Endothelial cell of umbilical vein (primary cell): ENCODE measurements at regions not wholly inside any gene's neighbourhood (a gene's known extent, or its start where the extent isn't known, plus 50 kb on each side); places are given as distances from the start of the nearest gene placed in this dataset.

Experiments used
- BruUV-seq: library from RNA; stranded (reverse); fragments of 400-500 nt; replicated peaks from 2 replicates; lab custom pipeline; 2021; lab: Mats Ljungman, UMichigan
- CTCF ChIA-PET: fragments of 300-600, 350-600 bp; sonication (Branson Sonifier 250); formaldehyde crosslinking; loops from one replicate; lab custom pipeline; 2021; ENCODE audit warnings: antibody characterized with exemption, inconsistent platforms; lab: Charles Lee
- POLR2A ChIA-PET: fragments of 300-600, 350-600 bp; sonication (Branson Sonifier 250); formaldehyde crosslinking; loops from one replicate; lab custom pipeline; 2021; ENCODE audit warnings: antibody characterized with exemption, inconsistent platforms; lab: Charles Lee
- DNase-seq: peaks from one replicate; pipeline ENCODE4 v3.0.0-alpha.2; 2011; ENCODE audit warnings: low read depth, low spot score
- FAIRE-seq: peaks from 2 replicates; lab custom pipeline; 2011; peaks lifted over from hg19 to GRCh38; lab: Jason Lieb, UNC
- H2AFZ ChIP-seq: 2 replicates; pipeline ENCODE4 v1.6.0; 2012; ENCODE audit warnings: low read depth, low read length, control low read depth, inconsistent platforms
- H3K27ac ChIP-seq: 2 replicates; pipeline ENCODE4 v1.5.1; 2011; ENCODE audit warnings: low read depth, mild to moderate bottlenecking, control low read depth, low read length, moderate library complexity; ENCODE audit not compliant: insufficient read depth
- H3K27me3 ChIP-seq, 2 experiments: 2 replicates each; pipeline versions ENCODE4 v1.6.0 to v1.6.1; 2011; ENCODE audit warnings: low read length in 2 of 2, mixed read lengths in 1 of 2; ENCODE audit not compliant: control insufficient read depth in 2 of 2, insufficient read depth in 2 of 2
- H3K36me3 ChIP-seq, 2 experiments: 2 replicates in 1 of 2; 3 replicates in 1 of 2; pipeline ENCODE4 v1.5.1; 2011; ENCODE audit warnings: low read length in 2 of 2, mild to moderate bottlenecking in 1 of 2, moderate library complexity in 1 of 2; ENCODE audit not compliant: control insufficient read depth in 2 of 2, insufficient read depth in 2 of 2; ENCODE audit errors: extremely low read depth in 1 of 2
- H3K4me1 ChIP-seq: 3 replicates; pipeline ENCODE4 v1.5.1; 2011; ENCODE audit warnings: mild to moderate bottlenecking, low read length; ENCODE audit not compliant: control insufficient read depth, insufficient read depth; ENCODE audit errors: extremely low read depth
- H3K4me2 ChIP-seq: 2 replicates; pipeline ENCODE4 v1.6.1; 2011; ENCODE audit warnings: low read length, control low read depth, mixed read lengths; ENCODE audit not compliant: insufficient read depth
- H3K4me3 ChIP-seq, 3 experiments: fragments of 200-600 bp in 1 of 3; sonication (generic), shearing (Covaris generic) in 1 of 3; replicated peaks in 1 of 3; 2 replicates each; pipeline ENCODE4 v1.5.1; 2011 to 2016; ENCODE audit warnings: control low read depth in 3 of 3, low read length in 3 of 3, mild to moderate bottlenecking in 2 of 3, inconsistent platforms in 1 of 3, low read depth in 1 of 3, moderate library complexity in 1 of 3; ENCODE audit not compliant: insufficient read depth in 1 of 3
- H3K79me2 ChIP-seq: 2 replicates; pipeline ENCODE4 v1.6.0; 2012; ENCODE audit warnings: low read length, inconsistent platforms; ENCODE audit not compliant: control insufficient read depth, insufficient read depth
- H3K9ac ChIP-seq: replicated peaks from 2 replicates; pipeline ENCODE3; 2011; ENCODE audit warnings: low read length, control low read depth; ENCODE audit not compliant: insufficient read depth; ENCODE audit errors: extremely low read depth
- H3K9me1 ChIP-seq: replicated peaks from 3 replicates; pipeline ENCODE4 v1.6.0; 2011; ENCODE audit warnings: mild to moderate bottlenecking, low read length; ENCODE audit not compliant: control insufficient read depth, insufficient read depth; ENCODE audit errors: extremely low read depth
- H3K9me3 ChIP-seq: replicated peaks from 2 replicates; pipeline ENCODE4 v1.5.1; 2012; ENCODE audit warnings: low read length, inconsistent platforms; ENCODE audit not compliant: control insufficient read depth, insufficient read depth
- H4K20me1 ChIP-seq: replicated peaks from 2 replicates; pipeline ENCODE3; 2011; ENCODE audit warnings: mild to moderate bottlenecking, low read length; ENCODE audit not compliant: control insufficient read depth, insufficient read depth; ENCODE audit errors: extremely low read depth
- CTCF ChIP-seq, 2 donors: IDR thresholded peaks; 1 replicate in 1 of 2; 2 replicates in 1 of 2; pipeline ENCODE4 v1.5.1; 2011; ENCODE audit warnings: low read length in 2 of 2, mild to moderate bottlenecking in 2 of 2, moderate library complexity in 2 of 2, control low read depth in 1 of 2, inconsistent platforms in 1 of 2, low read depth in 1 of 2; ENCODE audit not compliant: insufficient read depth in 1 of 2; ENCODE audit errors: extremely low read depth in 1 of 2
- EZH2 ChIP-seq: IDR thresholded peaks from 2 replicates; pipeline ENCODE4 v1.6.1; 2012; ENCODE audit warnings: borderline replicate concordance, low read depth, mild to moderate bottlenecking, moderate library complexity, low read length, inconsistent platforms; ENCODE audit not compliant: severe bottlenecking
- FOS ChIP-seq: IDR thresholded peaks from 2 replicates; pipeline ENCODE4 v1.6.1; 2011; ENCODE audit warnings: mild to moderate bottlenecking, low read length, moderate library complexity, borderline replicate concordance; ENCODE audit not compliant: insufficient read depth
- GATA2 ChIP-seq: IDR thresholded peaks from 2 replicates; pipeline ENCODE4 v1.7.0; 2011; ENCODE audit warnings: low read depth, mild to moderate bottlenecking, moderate library complexity, mixed read lengths, low read length; ENCODE audit not compliant: insufficient read length, insufficient read depth
- JUN ChIP-seq: IDR thresholded peaks from 2 replicates; pipeline ENCODE4 v1.6.1; 2011; ENCODE audit warnings: borderline replicate concordance, low read depth; ENCODE audit not compliant: insufficient read length, insufficient read depth
- MAX ChIP-seq: IDR thresholded peaks from 2 replicates; pipeline ENCODE4 v1.6.1; 2011; ENCODE audit not compliant: insufficient read depth, insufficient read length
- MYC ChIP-seq: IDR thresholded peaks from one replicate; pipeline ENCODE4 v1.6.1; 2011; ENCODE audit warnings: mild to moderate bottlenecking, low read depth, low read length
- POLR2A ChIP-seq: IDR thresholded peaks from 2 replicates; pipeline ENCODE4 v1.6.1; 2012; ENCODE audit warnings: low read depth, mild to moderate bottlenecking, control low read depth, low read length
- POLR2AphosphoS5 ChIP-seq: IDR thresholded peaks from 2 replicates; pipeline ENCODE4 v1.6.1; 2012; ENCODE audit warnings: low read depth, mild to moderate bottlenecking, control low read depth, low read length, moderate library complexity; ENCODE audit not compliant: insufficient read depth
- dilution Hi-C: fragments of 300-500 bp; cut with MboI; formaldehyde crosslinking; loops from one replicate; pipeline ENCODE4 v1.15.0; 2019; ENCODE audit warnings: low sequenced_read_pairs; ENCODE audit not compliant: extremely low pct_ligation_motif_present
- intact Hi-C: fragments of 100-400 bp; cut with micrococcal nuclease; formaldehyde crosslinking; loops from one replicate; pipeline ENCODE4 v1.10.0; 2022

- no TSS peak for BruUV-seq
- Histone ChIP-seq H3K9me1 (no peaks in the 10 kb centered on the region), H4K20me1 (no peaks in the 10 kb centered on the region), H3K36me3 (no peaks in the 10 kb centered on the region), H3K4me2 (no peak overlapping the region), H3K4me1 (no peaks in the 10 kb centered on the region), H3K79me2 (no peaks in the 10 kb centered on the region), H3K9me3 (no peaks in the 10 kb centered on the region), H3K4me3 (no peak overlapping the region), H2AFZ (no peak overlapping the region), H3K27me3 (no peaks in the 10 kb centered on the region), H3K27ac (no peak overlapping the region), H3K9ac (no peak overlapping the region)
- CTCF ChIA-PET: no interaction called here
- TF ChIP-seq JUN: no peak
- TF ChIP-seq POLR2AphosphoS5: no peak
- TF ChIP-seq CTCF (IDR thresholded peaks at IDR 0.05; ENCODE audit: extremely low read depth in 1 of 2, insufficient read depth in 1 of 2, low read depth in 1 of 2, low read length in 2 of 2): no peak
- no peak for TF ChIP-seq GATA2
- no peak for TF ChIP-seq MAX
- TF ChIP-seq EZH2: no peak
- TF ChIP-seq MYC: no peak
- no peak for TF ChIP-seq FOS
- TF ChIP-seq POLR2A: no peak
- POLR2A ChIA-PET: no interaction called here
- DNase-seq (no peak), FAIRE-seq (no peak)
- dilution Hi-C loops: no loop called here
- intact Hi-C loops: no loop called here
Observed at GRCh38 chr3:59385547-59385946, 335.7 kb upstream of the CFAP20DC start.
